DMS114 treated with DMSO at 0.1 percent for 48 hours (cell line): ENCODE measurements at regions not wholly inside any gene's neighbourhood (a gene's known extent, or its start where the extent isn't known, plus 50 kb on each side); places are given as distances from the start of the nearest gene placed in this dataset.

Experiments
- DNase-seq: peaks from one replicate; lab custom pipeline; 2025; ENCODE audit not compliant: unreplicated experiment; lab: John Stamatoyannopoulos, UW

DNA sequence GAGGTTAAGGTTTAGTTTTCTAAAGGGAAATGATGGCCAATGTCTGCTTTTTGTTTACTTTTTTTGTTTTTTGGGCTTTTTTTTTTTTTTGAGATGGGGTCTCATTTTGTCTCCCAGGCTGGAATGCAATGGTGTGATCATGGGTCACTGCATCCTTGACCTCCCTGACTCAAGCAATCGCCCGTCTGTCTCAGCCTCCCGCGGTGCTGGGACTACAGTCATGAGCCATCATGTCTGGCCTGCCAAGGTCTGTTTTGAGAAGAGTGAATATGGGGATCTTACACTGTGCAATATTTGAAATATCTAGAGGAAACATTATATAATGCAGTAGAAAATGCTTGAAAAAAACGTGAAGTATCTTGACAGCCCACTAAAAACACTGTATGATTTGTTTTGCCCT, 162.5 kb downstream of the GASK1B start:
- no peak for DNase-seq

DNA sequence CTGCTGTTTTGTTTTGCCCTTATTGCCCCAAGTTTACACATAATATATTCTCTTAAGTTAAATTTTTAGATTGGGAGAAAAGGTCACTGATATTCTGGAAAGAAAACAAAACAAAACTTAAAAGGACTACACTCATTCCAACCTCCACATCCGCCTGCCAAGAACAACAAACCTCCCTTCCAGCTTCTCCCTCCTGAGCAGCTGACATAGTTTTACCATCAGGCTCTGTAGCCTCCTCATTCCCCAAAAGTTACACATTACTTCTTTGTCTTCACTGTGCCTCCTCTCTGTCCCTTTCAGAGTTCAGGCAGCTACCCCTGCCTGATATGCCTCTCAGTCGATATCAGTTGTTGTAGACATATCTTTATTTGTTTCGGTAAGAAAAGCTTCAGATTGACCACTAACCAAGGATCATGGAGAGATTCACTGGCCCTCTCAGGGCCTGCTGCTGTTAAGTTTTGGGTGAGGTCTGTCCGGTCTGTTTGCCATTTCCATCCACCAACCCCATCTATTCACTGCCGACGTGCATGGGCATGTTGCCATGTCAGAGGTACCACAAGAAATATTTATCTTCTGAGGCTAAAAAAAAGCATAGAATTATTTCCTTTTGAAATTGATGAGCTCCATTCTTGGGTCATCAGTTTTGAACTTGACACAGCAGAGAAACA, 164.1 kb downstream of the GASK1B start:
- no peak for DNase-seq

DNA sequence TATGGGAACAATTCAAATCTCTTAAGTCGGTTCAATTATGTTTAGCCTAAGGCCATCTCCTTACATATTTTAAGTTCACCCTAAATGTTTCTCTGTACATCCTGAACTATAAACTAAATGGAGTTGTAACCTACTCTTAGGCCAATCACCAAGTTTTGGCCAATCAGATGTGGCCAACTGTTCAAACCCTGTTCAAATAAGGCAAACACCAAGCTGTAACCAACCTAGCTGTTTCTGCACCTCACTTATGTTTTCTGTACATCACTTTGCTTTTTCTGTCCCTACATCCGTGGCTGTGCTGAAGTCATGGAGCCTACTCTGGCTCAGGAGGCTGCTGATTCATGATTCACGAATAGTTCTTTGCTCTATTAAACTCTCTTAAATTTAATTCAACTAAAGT, 165.3 kb downstream of the GASK1B start:
- DNase-seq: no peak

DNA sequence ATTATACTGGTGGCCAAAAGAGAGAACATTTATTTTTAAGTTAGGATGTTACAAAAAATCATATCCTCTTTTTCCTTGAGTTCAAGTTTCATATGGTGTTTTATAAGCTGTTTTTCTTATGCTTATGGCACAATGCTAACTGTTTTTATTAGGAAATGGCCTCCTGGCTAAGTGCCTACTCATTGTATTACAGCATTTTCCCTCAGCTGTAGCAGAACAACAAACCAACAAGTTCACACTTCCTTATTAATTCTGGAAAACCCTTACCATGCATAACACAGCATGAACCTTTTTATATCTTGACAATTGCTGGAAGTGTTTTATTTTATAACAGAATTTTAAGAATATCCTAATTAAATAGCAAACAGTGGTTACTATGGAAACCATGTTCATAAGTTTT, 165.8 kb downstream of the GASK1B start:
- no peak for DNase-seq

DNA sequence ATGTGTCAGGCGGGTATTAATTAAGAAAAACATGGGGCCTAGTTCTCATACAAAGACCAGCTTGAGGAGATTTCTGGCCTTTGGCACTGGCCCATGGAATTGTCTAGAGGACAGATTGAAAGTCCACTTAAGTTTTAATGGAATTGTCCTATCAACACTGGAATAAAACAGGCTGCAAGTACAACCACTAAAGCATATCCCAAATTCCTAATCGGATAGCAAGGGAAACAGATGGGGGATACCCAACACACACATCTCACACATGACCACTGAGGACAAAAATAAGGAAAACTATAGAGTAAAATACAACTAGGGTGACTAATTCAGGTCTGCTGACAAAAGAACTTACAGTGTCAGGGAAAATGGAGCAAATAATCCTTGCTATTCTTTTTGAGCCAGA, 167.8 kb downstream of the GASK1B start:
- DNase-seq: no peak

DNA sequence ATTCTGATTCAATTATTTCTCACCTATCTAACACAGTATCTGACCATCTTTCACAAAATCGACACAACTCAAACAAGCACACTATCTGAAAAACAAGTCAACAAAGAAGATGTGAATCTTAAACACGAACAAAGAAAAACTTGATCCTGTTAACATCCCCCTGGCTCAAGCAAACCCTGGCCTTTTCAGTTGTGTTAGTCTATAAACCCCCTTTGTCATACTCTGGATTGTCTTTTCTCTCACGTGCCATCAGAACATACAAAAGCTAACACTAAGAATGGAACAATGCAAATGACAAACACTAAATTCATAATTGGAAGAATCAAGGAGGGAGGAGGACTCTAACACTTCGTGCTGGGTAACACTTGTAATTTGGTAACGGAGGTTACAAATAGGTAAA, 168.7 kb downstream of the GASK1B start:
- DNase-seq: no peak

DNA sequence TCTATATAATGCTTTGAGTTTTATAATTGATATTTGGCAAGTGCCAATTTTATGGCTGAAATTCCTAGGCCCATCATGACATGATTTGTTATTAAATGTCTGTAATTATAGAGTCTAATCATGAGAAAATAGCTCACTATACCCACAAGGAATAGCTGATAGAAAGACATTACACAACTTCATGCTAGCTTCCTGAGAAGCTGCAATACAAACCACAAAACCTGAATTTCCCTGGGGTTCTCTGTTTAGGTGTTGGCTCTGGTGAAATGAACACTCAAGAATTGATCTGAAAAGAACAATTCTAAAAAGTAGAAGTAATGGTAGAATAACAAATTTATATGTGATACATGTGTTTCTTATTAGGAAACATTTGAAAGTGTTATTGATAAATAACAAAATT, 169.6 kb downstream of the GASK1B start:
- DNase-seq: no peak

DNA sequence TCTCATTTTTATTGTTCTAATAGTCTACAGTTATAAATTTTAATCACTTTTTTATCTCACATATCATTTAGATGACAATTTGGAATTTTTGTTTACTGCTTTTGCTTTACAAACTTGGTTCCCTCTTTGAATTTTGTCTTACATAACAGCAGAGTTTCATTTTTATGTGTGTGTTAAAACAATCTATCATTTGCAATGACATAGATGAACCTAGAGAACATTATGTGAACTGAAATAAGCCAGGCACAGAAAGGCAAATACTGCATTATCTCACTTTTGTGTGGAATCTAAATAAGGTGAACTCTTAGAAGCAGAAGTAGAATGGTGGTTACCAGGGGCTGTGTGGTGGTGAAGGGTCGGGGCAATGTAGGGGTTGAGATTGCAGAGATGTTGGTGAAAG, 170.7 kb downstream of the GASK1B start:
- no peak for DNase-seq

DNA sequence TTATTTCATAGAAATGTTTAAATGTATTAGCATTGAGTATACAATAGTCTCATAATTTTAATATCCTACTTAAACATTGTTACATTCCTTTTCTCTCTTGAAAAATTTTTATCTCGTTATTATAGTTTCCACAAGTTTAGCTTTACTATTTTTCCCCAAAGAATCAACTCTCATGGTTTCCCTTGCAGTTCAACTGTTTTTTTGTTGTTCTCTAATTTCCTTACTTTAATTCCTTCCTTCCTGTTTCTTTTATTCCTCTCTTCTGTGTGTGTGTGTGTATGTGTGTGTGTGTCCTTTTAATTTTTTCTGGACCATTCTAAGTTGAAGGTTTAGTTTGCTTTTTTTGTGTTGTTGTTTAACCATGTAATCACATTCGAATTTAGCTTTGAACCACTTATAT, 171.1 kb downstream of the GASK1B start:
- no peak for DNase-seq

DNA sequence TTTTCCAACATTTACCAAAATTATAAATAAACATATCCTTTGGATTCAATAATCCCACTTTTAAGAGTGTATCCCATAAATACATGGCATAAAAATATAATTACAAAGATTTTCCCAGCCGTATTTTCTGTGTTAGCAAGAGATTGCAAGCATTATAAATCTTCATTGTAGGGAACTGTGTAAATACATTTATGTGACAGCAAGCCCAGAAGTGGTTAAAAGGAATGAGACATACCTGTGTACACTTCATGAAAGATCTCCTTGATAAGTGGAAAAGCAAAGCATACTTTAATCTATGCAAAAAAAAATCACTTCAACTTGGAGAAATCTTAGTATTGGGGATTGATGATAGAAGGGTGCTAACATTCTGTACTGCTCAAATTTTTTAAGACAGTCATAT, 173.1 kb downstream of the GASK1B start:
- no peak for DNase-seq

DNA sequence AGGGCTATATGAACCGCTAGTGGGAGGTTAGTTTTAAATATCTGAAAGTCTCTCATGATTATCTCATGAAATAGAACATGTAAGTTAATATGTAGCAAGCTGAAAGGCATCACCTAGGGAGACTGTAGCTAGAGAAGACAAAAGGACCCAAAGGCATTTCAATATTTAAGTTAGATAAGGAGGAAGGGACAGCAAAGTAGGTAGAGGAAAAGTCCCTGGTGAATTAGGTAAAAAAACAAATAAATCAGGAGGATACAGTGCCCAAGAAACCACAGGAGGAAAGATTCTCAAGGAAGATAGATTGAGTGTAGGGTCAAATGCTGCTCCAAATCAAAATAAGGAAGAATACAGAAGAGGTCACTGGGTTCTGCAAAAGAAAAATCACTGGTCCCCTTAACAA, 175.5 kb downstream of the GASK1B start:
- no peak for DNase-seq

DNA sequence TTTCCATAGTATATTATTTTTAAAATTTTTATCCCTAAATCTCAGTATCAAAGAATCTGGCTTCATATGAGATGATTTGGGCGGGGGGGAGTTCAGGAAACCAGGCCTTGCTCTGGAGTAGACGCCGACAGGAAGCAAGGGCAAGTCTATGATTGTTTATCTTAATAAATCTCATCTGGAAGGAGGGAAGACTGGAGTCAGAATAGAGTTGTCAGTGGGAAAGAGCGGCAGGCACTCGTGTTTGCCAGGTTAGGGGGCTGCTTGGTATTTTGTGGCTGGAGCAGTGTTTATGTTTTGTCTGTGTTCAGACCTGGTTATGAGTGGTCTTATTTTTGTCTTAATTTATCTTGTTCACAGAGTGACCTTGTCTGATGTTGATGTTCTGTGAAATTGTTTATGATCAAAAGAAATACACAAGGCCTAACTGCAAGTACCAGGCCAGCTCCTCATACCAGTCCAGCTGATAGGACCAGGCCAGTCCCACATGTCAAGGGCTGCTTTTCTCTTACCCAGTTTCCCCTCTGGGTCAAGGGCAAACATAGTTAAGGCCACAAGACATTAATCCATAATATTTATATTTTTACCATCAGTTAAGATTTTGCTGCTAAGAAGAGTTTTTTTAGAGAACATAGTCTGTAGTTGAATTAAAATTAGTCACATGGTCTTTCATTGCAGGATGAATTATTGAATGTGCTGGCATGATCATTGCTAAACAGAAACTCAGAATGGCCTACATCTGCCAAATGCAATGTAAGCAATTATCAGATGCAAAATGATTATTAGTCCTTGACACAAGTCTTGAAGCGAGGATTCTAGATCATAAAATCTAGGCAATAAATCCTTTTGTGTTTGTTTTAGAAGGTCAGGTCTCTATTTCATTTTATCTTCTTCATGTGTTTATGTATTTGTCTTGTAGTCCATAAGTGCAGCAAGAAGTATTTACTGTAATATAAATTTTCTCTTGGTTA, 176.5 kb downstream of the GASK1B start:
- DNase-seq: no peak

DNA sequence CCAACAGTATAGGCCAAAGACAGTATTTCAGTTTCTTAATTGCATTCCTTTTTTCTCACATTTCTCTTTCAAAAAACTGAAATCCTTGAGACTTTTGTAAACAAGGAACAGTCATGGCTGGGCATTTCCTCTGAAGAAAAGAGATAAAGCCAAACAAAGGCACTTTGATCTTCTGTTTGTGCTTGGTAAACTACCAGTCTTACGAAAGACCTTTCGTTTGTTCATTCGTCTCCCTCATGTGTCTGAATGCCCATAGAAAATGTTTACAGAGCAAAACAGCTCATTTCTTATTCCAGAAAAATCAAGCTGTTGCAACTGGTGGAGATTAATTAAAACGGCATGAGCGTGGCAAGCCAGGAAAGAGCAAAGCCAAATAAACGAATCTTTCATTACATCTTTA, 178.0 kb downstream of the GASK1B start:
- no peak for DNase-seq

DNA sequence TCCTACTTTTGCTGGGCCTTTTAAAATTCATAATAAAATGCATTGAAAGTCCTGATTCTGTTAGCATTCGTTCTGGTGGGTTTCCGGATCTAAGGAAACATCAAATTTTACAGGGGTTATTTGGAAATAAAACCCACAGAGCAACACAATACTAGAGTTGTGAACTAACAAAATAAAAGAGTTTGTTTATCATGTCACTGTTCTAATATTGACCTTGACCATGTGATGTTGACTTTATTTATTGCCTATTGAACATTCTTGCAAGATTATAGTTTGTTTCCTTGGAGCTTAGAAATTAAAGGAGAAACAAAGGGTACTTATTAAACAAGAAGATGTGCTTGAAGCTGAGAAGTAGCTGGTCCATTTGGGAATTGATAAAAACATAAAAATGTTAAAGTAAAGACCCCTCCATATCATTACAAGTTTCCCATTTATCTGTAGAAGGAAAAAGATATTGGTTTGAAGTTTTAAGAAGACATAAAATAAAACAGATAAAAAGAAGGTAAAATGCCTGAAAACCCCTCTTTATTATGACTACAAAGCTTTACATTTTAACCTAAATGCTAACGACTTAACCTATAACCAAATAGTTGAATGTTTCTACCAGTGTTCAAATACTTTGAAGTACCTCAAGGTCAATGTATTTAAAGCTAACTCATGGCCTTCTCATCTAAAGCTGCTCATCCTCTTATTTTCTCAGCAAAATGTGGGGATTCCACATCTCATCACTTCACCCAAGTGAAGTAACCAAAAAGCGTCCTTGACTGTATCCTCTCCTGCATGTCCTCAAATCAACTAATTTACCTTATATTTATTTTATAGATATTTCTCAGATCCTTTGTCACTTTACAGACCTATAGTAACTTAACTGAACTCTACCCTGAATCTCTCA, 179.6 kb downstream of the GASK1B start:
- DNase-seq: no peak

DNA sequence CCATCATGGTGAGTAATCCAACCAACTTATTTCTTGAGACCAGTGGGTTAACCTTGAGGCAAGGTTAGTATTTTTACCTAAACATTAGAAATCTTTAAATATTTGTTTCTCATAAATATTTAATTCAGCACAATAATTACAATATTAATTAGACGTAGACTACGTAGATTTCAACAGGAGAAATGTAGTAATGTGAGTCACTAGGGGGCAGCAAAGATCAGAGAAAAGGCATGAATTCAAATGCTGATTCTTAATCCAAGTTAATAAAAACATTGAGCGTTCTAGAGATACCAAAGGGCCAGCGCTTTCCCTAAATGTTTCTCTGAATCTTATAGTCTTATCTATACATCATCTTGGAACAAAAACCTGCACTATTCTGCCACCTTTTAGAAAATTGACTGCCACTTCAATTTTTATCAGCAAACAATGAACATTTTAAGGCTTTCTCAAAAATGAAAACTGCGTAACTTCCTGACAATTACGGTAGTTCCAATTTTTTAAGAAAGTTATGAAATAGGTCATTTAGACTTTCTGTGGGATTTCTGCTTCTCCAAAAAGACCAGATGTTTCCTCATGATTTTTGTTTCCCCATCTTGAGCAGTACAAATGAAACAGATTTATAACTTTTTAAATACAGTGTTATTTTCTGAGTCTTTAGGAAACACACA, 180.7 kb downstream of the GASK1B start:
- peak; percentile 41 for DNase-seq

DNA sequence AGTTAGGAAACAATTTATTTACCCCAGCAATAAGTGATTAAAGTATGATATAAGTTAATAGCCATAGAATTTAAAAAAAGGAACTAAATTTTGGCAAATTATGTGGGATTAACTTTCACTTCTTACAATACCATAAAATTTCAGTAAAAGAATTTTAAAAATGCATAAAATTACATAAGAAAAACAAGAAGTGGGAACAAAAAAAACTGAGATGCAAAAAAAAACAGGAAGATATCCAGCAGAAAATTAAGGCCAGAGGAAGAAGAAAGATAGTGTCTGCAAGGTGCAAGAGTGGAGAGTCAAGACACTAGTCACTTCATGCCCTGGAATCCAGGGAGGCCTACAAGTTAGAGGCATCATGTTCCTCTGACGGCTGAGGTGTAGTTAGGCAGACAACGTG, 184.2 kb downstream of the GASK1B start:
- no peak for DNase-seq

DNA sequence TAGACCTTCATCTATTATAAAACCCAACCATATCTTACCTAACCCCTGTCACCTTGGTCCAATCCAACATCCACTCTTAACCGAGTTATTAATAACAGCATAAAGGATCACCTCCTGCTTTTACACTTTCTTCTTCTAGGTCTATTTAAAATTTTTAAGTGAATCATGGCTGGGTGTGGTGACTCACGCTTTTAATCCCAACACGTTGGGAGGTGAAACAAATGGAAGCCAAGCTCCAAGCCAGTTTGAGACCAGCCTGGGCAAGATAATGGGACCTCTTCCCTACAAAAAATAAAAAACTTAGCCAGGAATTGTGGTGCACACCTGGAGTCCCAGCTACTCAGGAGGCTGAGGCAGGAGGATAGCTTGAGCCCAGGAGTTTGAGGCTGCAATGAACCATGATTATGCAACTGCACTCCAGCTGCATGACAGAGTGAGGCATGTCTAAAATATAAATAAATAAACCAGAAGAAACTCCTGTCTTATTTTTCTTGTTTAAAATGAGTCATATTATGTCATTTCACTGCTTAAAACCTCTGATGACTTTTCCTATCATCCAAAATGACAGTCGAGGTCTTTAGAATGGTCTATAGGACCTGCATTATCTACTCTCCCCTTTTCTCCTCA, 188.4 kb downstream of the GASK1B start:
- DNase-seq: no peak

DNA sequence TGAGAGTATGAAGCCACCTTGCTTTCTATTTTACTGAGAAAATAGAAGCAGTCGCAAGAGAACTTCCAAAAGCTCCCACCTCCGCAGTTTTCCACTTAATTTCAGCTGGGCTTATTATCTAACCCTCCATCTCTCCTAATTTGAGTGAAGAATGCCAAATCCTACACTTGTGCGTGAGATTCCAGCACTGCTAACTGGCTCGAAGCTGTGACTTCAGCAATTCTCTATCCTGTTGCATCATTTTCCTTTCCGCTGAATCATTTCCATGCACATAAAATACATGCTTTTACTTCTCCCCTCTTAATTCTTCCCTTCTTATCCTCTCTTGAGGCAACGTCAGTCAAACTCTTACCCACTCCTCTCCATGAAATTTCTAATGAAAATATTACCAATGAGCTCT, 189.5 kb downstream of the GASK1B start:
- DNase-seq: no peak

DNA sequence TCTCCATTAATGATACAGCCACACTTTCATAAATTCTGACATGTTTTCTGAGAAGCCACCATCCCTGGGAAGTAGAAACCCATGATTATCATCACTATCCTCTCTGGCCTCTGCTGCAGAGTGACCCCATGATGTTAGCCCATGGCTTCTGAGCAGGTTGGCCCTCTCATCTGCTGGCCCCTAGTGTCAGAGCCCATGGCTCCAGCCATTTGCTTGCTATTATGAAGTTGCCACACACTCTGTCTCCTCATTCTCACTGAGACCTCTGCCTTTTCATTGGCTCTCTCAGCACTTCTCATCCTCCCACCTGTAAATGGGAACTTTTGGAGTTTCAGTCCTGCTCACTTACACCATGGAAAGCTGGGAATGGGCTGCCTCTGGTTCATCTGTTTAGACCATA, 192.7 kb downstream of the GASK1B start:
- DNase-seq: no peak

DNA sequence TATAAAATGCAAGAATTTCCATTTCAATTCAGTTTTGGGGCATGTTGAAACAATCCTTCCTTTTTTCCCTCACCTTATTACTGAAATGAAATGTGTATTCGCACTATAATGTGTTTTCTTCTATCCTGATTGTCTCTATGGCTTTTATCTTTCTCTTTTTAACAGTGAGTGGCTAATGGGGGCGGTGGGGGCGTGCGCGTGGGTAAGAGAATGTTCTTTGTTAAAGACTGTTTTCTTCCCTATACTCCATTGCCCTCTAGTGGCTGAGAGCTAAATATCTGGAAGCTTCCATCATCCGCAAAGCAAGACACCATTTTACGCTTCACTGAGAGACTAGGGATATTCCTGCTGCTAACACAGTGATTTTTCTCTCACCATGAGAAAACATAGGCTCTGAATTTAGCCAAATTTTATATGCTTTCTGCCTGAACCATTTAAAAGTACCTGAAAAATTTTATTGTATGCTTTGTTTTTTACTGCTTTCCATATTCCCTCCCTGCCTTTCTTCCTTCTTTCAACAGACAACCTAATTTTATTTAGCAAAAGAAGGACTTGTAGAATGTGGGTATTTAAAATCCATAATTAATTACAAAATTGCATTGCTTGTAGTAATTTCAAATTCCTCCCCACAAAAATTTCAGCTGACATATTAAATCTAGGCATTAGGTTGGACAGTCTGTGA, 194.0 kb downstream of the GASK1B start:
- peak; percentile 80 for DNase-seq
